H1 (cell line): ENCODE measurements at regions not wholly inside any gene's neighbourhood (a gene's known extent, or its start where the extent isn't known, plus 50 kb on each side); places are given as distances from the start of the nearest gene placed in this dataset.

Experiments used
- BACH1 ChIP-seq: IDR thresholded peaks from 2 replicates; pipeline ENCODE4 v1.6.1; 2012; ENCODE audit warnings: low read length, improper control_type of control experiment
- BCL11A ChIP-seq, 2 experiments: IDR thresholded peaks; one replicate each; pipeline ENCODE4 v1.6.1; 2011; ENCODE audit warnings: low read depth in 2 of 2, low read length in 2 of 2, mild to moderate bottlenecking in 2 of 2
- BRCA1 ChIP-seq: IDR thresholded peaks from 2 replicates; pipeline ENCODE4 v1.6.1; 2012; ENCODE audit warnings: low read depth, low read length, improper control_type of control experiment
- CREB1 ChIP-seq: IDR thresholded peaks from 2 replicates; pipeline ENCODE4 v1.6.1; 2012; ENCODE audit warnings: inconsistent platforms
- CTBP2 ChIP-seq: IDR thresholded peaks from 2 replicates; pipeline ENCODE4 v1.7.0; 2011; ENCODE audit warnings: borderline replicate concordance, mild to moderate bottlenecking, moderate library complexity, mixed read lengths, low read length; ENCODE audit not compliant: insufficient read depth, insufficient read length
- CTCF ChIP-seq, 3 experiments: IDR thresholded peaks; 1 replicate in 2 of 3; 2 replicates in 1 of 3; pipeline versions ENCODE4 v1.5.1 to v1.6.1; 2011; ENCODE audit warnings: low read length in 3 of 3, mild to moderate bottlenecking in 3 of 3, inconsistent platforms in 2 of 3, low read depth in 1 of 3, moderate library complexity in 1 of 3; ENCODE audit not compliant: insufficient read depth in 1 of 3; ENCODE audit errors: control extremely low read depth in 1 of 3
- E2F6 ChIP-seq: IDR thresholded peaks from 2 replicates; pipeline ENCODE4 v1.6.1; 2012; ENCODE audit warnings: inconsistent platforms
- GABPA ChIP-seq: IDR thresholded peaks from 2 replicates; pipeline ENCODE4 v1.6.1; 2011; ENCODE audit warnings: mild to moderate bottlenecking, low read length, moderate library complexity, borderline replicate concordance; ENCODE audit not compliant: insufficient read depth
- GTF2F1 ChIP-seq: IDR thresholded peaks from 2 replicates; pipeline ENCODE4 v1.6.1; 2012; ENCODE audit warnings: low read depth, low read length, improper control_type of control experiment, borderline replicate concordance
- HDAC2 ChIP-seq, 2 experiments: fragments of 300-600 bp in 1 of 2; sonication (generic) in 1 of 2; IDR thresholded peaks; 2 replicates each; pipeline ENCODE4 v1.6.1; 2011 to 2012; ENCODE audit warnings: low read depth in 2 of 2, low read length in 2 of 2, mild to moderate bottlenecking in 2 of 2, moderate library complexity in 2 of 2, borderline replicate concordance in 1 of 2, inconsistent platforms in 1 of 2
- HDAC6 ChIP-seq: IDR thresholded peaks from one replicate; pipeline ENCODE4 v1.7.1; 2012; ENCODE audit warnings: low read depth, mild to moderate bottlenecking, inconsistent platforms, low read length, moderate library complexity
- JUND ChIP-seq: IDR thresholded peaks from 2 replicates; pipeline ENCODE4 v1.6.1; 2011; ENCODE audit warnings: mild to moderate bottlenecking, improper control_type of control experiment, low read length
- KDM1A ChIP-seq: fragments of 200-600, 300-600 bp; sonication (generic); IDR thresholded peaks from 2 replicates; pipeline ENCODE4 v1.7.1; 2016; ENCODE audit warnings: mild to moderate bottlenecking, low read length, borderline replicate concordance
- KDM4A ChIP-seq: IDR thresholded peaks from one replicate; pipeline ENCODE4 v1.7.1; 2012; ENCODE audit warnings: low read depth, mild to moderate bottlenecking, moderate library complexity, low read length, inconsistent platforms; ENCODE audit not compliant: severe bottlenecking
- MAFK ChIP-seq: IDR thresholded peaks from 2 replicates; pipeline ENCODE4 v1.6.1; 2012; ENCODE audit warnings: low read depth, mild to moderate bottlenecking, improper control_type of control experiment, low read length
- MAX ChIP-seq: IDR thresholded peaks from 2 replicates; pipeline ENCODE4 v1.6.1; 2012; ENCODE audit warnings: inconsistent platforms
- POLR2A ChIP-seq, 2 experiments: IDR thresholded peaks; 1 replicate in 1 of 2; 2 replicates in 1 of 2; pipeline ENCODE4 v1.6.1; 2011; ENCODE audit warnings: low read depth in 2 of 2, low read length in 2 of 2, mild to moderate bottlenecking in 2 of 2; ENCODE audit errors: control extremely low read depth in 1 of 2
- RBBP5 ChIP-seq: IDR thresholded peaks from 2 replicates; pipeline ENCODE4 v1.7.1; 2012; ENCODE audit warnings: low read depth, mild to moderate bottlenecking, inconsistent platforms, low read length, moderate library complexity, borderline replicate concordance
- SAP30 ChIP-seq: fragments of 300-600 bp; sonication (generic); IDR thresholded peaks from 2 replicates; pipeline ENCODE4 v1.7.1; 2012; ENCODE audit warnings: low read length, moderate library complexity, mild to moderate bottlenecking, inconsistent platforms; ENCODE audit not compliant: insufficient read depth, insufficient replicate concordance
- SIX5 ChIP-seq: IDR thresholded peaks from 2 replicates; pipeline ENCODE4 v1.6.1; 2011; ENCODE audit warnings: mild to moderate bottlenecking, low read depth, low read length
- SP2 ChIP-seq: IDR thresholded peaks from 2 replicates; pipeline ENCODE4 v1.6.1; 2012; ENCODE audit warnings: mild to moderate bottlenecking, low read length, inconsistent platforms
- TBP ChIP-seq: IDR thresholded peaks from 2 replicates; pipeline ENCODE4 v1.6.1; 2011; ENCODE audit warnings: low read depth, low read length, improper control_type of control experiment

GRCh38 chr12:107912421-107913004, 138.0 kb downstream of the ASCL4 start (continued):
- TF ChIP-seq HDAC2 (IDR thresholded peaks at IDR 0.05; ENCODE audit: borderline replicate concordance in 1 of 2, low read depth in 2 of 2, low read length in 2 of 2) (peak in 1 of 2 experiments; percentile 70; a peak in 1 of 4 replicates), CTCF (IDR thresholded peaks at IDR 0.05; ENCODE audit: control extremely low read depth in 1 of 3, insufficient read depth in 1 of 3, low read depth in 1 of 3, low read length in 3 of 3) (peak; percentile 96 to 98 (median 98)), SP2 (no peak), KDM4A (peak; percentile 89), BACH1 (no peak), GABPA (no peak), SIX5 (no peak), JUND (no peak; the same call in 1 of the 2 replicates), RBBP5 (0 out of 2 replicates have a peak, but pooled peaks have one; percentile 39), HDAC6 (no peak), CTBP2 (no peak), SAP30 (peak; percentile 64), GTF2F1 (no peak), KDM1A (no peak; the same call in 1 of the 2 replicates), TBP (no peak), MAX (no peak; the same call in 1 of the 2 replicates), BCL11A (IDR thresholded peaks at IDR 0.05; ENCODE audit: low read depth in 2 of 2, low read length in 2 of 2) (no peak), E2F6 (no peak), MAFK (no peak), BRCA1 (no peak), POLR2A (IDR thresholded peaks at IDR 0.05; ENCODE audit: control extremely low read depth in 1 of 2, low read depth in 2 of 2, low read length in 2 of 2) (no peak), CREB1 (0 out of 2 replicates have a peak, but pooled peaks have one; percentile 18)
